ENCODE measurements at regions not wholly inside any gene's neighbourhood (a gene's known extent, or its start where the extent isn't known, plus 50 kb on each side); places are given as distances from the start of the nearest gene placed in this dataset.

DNA sequence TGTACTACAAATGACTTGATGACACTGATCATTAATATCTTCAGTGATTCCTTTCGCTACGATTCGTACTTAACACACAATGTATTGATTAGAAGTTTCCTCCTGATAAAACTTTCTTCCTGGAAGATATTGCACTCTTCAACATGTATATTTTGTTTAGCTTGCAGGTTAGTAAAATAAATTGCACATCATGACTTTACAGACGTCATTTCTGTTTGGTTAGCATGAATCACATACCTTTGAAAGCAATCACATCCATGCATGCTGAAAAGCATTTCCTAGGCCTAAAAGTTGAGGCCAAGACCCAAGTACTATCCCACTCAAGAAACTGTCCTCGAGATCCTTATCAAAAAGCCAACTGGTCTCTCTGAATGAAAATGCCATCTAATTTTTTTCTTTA is 1841.0 kb upstream of the PCDH7 start:
- TF ChIP-seq POLR2AphosphoS5 (IDR thresholded peaks at IDR 0.05; ENCODE audit: borderline replicate concordance, low read depth, low read length) (no peak), EZH2 (IDR thresholded peaks at IDR 0.05) (no peak)
